ENCODE measurements at regions not wholly inside any gene's neighbourhood (a gene's known extent, or its start where the extent isn't known, plus 50 kb on each side); places are given as distances from the start of the nearest gene placed in this dataset.

DNA sequence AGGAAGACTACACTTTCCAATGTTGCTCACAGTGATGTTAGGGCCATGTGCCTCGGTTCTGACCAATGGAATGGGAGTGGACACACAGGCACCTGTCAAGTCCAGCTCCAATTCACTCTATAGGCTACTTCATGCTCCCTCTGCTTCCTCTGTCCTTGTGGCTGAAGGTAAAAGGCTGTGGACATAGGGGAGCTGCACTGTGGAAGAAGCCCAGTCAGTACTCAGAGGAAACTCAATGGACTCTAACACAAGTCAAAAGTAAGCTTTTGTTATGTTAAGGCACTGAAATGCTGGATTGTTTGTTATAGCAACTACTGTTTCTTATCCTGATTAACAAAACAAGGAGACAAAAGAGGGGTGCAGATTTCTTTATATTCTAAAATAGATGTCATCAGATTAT lies 278.2 kb downstream of the BCL11B start:
- TF ChIP-seq, protein P1, sequence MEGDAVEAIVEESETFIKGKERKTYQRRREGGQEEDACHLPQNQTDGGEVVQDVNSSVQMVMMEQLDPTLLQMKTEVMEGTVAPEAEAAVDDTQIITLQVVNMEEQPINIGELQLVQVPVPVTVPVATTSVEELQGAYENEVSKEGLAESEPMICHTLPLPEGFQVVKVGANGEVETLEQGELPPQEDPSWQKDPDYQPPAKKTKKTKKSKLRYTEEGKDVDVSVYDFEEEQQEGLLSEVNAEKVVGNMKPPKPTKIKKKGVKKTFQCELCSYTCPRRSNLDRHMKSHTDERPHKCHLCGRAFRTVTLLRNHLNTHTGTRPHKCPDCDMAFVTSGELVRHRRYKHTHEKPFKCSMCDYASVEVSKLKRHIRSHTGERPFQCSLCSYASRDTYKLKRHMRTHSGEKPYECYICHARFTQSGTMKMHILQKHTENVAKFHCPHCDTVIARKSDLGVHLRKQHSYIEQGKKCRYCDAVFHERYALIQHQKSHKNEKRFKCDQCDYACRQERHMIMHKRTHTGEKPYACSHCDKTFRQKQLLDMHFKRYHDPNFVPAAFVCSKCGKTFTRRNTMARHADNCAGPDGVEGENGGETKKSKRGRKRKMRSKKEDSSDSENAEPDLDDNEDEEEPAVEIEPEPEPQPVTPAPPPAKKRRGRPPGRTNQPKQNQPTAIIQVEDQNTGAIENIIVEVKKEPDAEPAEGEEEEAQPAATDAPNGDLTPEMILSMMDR (conservative IDR thresholded peaks at IDR 0.05), result no peak
- TF ChIP-seq ZFX (IDR thresholded peaks at IDR 0.05), result no peak
